Common myeloid progenitor, CD34-positive (primary cell): ENCODE measurements at regions not wholly inside any gene's neighbourhood (a gene's known extent, or its start where the extent isn't known, plus 50 kb on each side); places are given as distances from the start of the nearest gene placed in this dataset.

Experiments
- CTCF ChIA-PET: fragments of 350-600 bp; sonication (Branson Sonifier 250); formaldehyde crosslinking; loops from one replicate; lab custom pipeline; 2021; ENCODE audit warnings: antibody characterized with exemption; lab: Charles Lee
- POLR2A ChIA-PET: fragments of 350-600 bp; sonication (Branson Sonifier 250); formaldehyde crosslinking; loops from one replicate; lab custom pipeline; 2021; ENCODE audit warnings: antibody characterized with exemption; lab: Charles Lee
- DNase-seq, 3 donors: peaks; one replicate each; pipeline versions ENCODE4 v3.0.0 to v3.0.0-alpha.2; 2013
- H3K27ac ChIP-seq, 2 experiments: 1 replicate in 1 of 2; 2 replicates in 1 of 2; pipeline ENCODE4 v1.7.0; 2013; ENCODE audit warnings: inconsistent platforms in 2 of 2, low read length in 2 of 2, mild to moderate bottlenecking in 2 of 2, low read depth in 1 of 2, moderate library complexity in 1 of 2; ENCODE audit not compliant: severe bottlenecking in 2 of 2, insufficient read depth in 1 of 2, poor library complexity in 1 of 2
- H3K27me3 ChIP-seq, 5 experiments: replicated peaks in 2 of 5; 1 replicate in 3 of 5; 2 replicates in 2 of 5; pipeline versions ENCODE4 v1.6.1 to v1.7.0; 2013; ENCODE audit warnings: low read length in 4 of 5, mild to moderate bottlenecking in 2 of 5, moderate library complexity in 2 of 5, inconsistent platforms in 1 of 5; ENCODE audit not compliant: insufficient read depth in 5 of 5, control insufficient read depth in 4 of 5
- H3K36me3 ChIP-seq, 4 experiments: 1 replicate in 2 of 4; 2 replicates in 2 of 4; pipeline versions ENCODE4 v1.6.1 to v1.7.0; 2013; ENCODE audit warnings: low read length in 3 of 4, control low read depth in 1 of 4, mild to moderate bottlenecking in 1 of 4; ENCODE audit not compliant: control insufficient read depth in 4 of 4, insufficient read depth in 4 of 4
- H3K4me1 ChIP-seq, 4 experiments: 1 replicate in 3 of 4; 2 replicates in 1 of 4; pipeline versions ENCODE4 v1.6.1 to v1.7.1; 2013; ENCODE audit warnings: low read length in 3 of 4, mild to moderate bottlenecking in 3 of 4, control low read depth in 1 of 4, inconsistent platforms in 1 of 4, moderate library complexity in 1 of 4; ENCODE audit not compliant: control insufficient read depth in 4 of 4, insufficient read depth in 4 of 4; ENCODE audit errors: control extremely low read depth in 1 of 4
- H3K4me3 ChIP-seq, 7 experiments: 1 replicate in 4 of 7; 2 replicates in 3 of 7; pipeline versions ENCODE4 v1.5.1 to v1.7.0; 2013; ENCODE audit warnings: mild to moderate bottlenecking in 7 of 7, low read length in 6 of 7, moderate library complexity in 6 of 7, inconsistent platforms in 2 of 7, low read depth in 2 of 7, control low read depth in 1 of 7; ENCODE audit not compliant: insufficient read depth in 4 of 7, control insufficient read depth in 1 of 7; ENCODE audit errors: extremely low read depth in 1 of 7
- H3K9me3 ChIP-seq, 5 experiments: 1 replicate in 4 of 5; 2 replicates in 1 of 5; pipeline versions ENCODE4 v1.6.1 to v1.7.1; 2013; ENCODE audit warnings: low read length in 4 of 5, mild to moderate bottlenecking in 2 of 5, inconsistent platforms in 1 of 5, low read depth in 1 of 5, moderate library complexity in 1 of 5; ENCODE audit not compliant: control insufficient read depth in 4 of 5, insufficient read depth in 2 of 5; ENCODE audit errors: control extremely low read depth in 1 of 5
- WGBS: methylation state at CpG from one replicate; pipeline ENCODE4 v1.1.5; 2013; ENCODE audit not compliant: insufficient coverage; 5-methylcytosine and 5-hydroxymethylcytosine counted together

DNA sequence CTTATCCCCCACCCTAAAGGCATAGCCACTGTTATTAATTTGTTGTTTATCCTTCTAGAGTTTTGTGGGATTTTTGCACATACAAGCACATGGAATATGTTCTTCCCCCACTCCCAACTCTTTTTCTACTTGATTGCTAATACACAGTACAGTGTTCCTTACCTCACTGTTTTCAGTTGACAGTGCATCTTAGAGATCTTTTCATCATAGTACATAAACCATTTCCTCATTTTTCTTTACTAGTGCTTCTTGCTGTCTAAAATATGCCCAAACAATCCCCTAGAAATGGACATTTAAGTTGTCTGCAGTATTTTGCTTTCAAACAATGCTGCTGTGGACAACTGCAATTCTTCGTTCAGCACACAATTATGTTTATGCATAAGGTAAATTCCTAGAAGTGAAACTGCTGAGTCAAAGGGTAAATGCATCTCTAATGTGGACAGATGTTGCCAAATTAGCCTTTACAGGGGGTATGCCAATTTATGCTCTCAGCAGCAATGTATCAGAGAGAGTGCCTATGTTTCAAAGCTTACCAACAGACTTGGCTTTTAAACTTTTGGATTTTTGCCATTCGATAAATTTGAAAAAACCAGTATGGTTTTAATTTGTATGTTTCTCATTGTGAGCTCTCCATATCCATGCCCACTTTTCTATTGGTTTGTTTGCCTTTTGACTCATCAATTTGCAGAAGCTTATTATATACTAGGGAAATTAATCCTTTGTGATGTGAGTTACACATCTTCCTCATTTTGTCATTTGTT lies 132.6 kb downstream of the MRPS6 start:
- WGBS: 60% methylated on average over 1 of the region's 2 CpGs
- Histone ChIP-seq H3K27ac (no peak overlapping the region), H3K36me3 (no peaks in the 10 kb centered on the region), H3K27me3 (no peaks in the 10 kb centered on the region), H3K4me1 (peaks cover 11 to 22% (median 18%) of the 10 kb centered on the region in 4 experiments), H3K4me3 (no peak overlapping the region), H3K9me3 (peaks cover 0 to 2% (median 0%) of the 10 kb centered on the region in 5 experiments)
- POLR2A ChIA-PET: no interaction called here
- CTCF ChIA-PET: no interaction called here
- DNase-seq: peak in 1 of 3 donors; percentile 14

DNA sequence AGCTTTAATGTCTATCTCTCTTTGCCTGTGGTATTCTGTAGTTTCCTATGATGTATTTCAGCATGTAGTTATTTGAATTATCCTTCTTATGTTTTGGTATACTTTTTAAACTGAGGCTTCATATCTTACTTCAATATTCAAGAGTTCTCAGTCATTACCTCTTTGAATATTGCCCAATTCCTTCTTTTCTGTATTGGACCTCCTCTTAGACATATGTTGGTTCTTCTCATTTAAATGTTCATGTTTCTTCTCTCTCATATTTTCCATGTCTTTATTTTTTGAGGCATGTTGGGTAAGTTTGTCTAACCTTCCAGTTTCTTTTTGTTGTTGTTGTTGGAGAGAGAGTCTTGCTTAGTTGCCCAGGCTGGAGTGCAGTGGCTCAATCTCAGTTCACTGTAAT lies 140.6 kb downstream of the MRPS6 start:
- Histone ChIP-seq H3K9me3 (peaks cover 0 to 4% (median 0%) of the 10 kb centered on the region in 5 experiments), H3K36me3 (no peaks in the 10 kb centered on the region), H3K4me3 (no peak overlapping the region), H3K4me1 (no peaks in the 10 kb centered on the region), H3K27ac (no peak overlapping the region), H3K27me3 (no peaks in the 10 kb centered on the region)
- no peak for DNase-seq
- CTCF ChIA-PET: no interaction called here
- POLR2A ChIA-PET: no interaction called here

DNA sequence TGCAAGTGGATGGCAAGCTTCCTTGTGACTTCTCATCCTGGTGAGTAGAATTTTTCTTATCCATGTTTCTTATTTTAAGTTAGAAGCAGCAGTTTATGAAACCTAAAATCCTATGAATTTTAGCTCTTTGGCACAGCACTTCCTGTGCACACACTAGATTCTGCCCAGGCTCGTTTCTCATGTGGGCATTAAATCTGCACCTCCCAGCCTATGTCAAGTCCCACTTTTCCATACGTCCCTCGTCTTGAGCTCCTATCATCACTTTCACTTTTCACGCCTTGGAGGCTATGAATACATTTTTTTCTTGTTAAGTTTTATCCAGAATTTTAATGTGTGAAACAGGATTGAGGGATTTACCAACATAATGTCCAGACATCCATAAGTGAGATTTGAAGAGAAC lies 142.1 kb downstream of the MRPS6 start:
- POLR2A ChIA-PET: no interaction called here
- CTCF ChIA-PET: no interaction called here

DNA sequence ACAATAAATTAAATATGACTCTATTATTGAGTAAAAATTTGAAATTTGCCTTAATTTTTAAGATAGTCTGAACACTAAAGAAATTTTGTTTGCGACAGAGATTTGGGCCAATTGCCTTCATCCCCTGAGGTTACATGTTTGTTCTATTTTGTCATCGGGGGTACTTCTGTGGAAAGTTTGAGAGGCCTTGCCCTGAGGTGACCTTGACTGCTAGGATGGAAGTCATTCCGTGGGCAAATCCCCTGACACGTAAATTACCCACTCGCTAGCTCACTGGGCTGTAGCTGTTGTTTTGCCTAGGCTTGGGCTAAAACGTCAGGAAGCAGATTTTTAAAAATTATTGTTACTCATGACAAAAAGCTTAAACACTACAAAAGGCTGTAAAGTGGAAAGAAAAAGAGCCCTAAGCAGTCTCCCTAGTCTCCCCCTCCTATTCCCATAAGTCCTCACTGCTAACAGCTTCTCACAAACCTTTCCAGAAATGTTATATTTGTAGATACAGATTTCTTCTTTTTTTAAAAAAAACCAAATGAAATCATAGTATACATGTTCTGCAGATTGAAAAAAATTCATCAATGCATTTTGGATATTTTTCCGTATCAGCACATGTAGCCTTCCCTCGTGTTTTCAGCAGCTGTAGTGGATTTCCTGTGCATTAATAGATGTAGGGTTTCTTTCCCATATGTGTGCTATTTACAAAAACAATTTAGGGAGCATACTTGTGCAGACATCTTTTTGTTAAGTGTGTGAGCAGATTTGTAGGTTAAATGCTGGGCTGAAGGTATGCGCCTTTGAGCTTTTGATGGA lies 142.7 kb downstream of the MRPS6 start:
- no peaks in the 10 kb centered on the region for H3K4me1 ChIP-seq
- H3K27me3 ChIP-seq: no peaks in the 10 kb centered on the region
- no peaks in the 10 kb centered on the region for H3K36me3 ChIP-seq
- 100% methylated on average over 5 of the region's 9 CpGs for WGBS
- no peak overlapping the region for H3K4me3 ChIP-seq
- no peak overlapping the region for H3K27ac ChIP-seq
- H3K9me3 ChIP-seq: peaks cover 0 to 4% (median 0%) of the 10 kb centered on the region in 5 experiments
- no peak for DNase-seq
- POLR2A ChIA-PET: no interaction called here
- CTCF ChIA-PET: interaction anchor here (0.8 to 1.7 kb wide), 3 partner anchors 11 to 14 kb away, joined by 3 to 4 read pairs (median 3); no protein-coding TSS in a partner anchor

More for the DNA sequence above, 142.1 kb downstream of the MRPS6 start:
- Histone ChIP-seq H3K27me3 (no peaks in the 10 kb centered on the region), H3K36me3 (no peaks in the 10 kb centered on the region), H3K27ac (no peak overlapping the region), H3K4me3 (no peak overlapping the region), H3K4me1 (no peaks in the 10 kb centered on the region), H3K9me3 (peaks cover 0 to 4% (median 0%) of the 10 kb centered on the region in 5 experiments)
- no peak for DNase-seq
- WGBS: 80% methylated on average over 1 of the region's 4 CpGs

DNA sequence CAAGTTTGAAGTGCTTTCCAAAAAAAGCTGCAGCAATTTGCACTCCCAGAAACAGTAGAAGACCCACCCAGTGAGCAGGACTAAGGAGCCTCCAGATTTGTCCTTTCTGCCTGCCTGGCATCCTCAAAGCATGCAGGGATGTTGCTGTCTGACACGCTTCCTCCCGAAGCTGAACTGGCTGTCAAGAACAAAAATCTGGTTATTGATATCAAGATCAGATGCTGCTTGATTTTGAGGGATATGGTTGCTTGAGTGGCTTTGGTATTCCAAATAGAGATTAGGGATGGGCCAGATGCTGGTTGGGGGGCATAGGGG lies 143.3 kb downstream of the MRPS6 start:
- H3K36me3 ChIP-seq: no peaks in the 10 kb centered on the region
- no peak overlapping the region for H3K4me3 ChIP-seq

DNA sequence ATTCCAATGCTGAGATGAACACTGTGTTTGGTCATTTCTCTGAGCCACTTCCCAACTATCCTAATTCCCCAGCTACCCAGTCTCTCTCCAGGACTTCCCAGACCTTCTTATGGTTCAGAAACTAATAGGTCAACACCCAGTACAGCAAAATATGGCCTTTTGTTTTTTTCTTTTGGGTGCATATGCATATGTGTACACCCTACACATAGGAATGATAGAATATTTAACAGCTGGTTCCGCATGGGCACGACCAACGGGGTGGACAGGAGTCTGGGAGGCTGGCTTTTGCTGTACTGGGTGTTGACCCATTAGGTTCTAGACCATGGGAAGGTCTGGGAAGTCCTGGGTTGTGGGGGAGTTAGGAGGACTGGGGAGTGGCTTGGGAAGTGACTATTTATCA lies 143.9 kb downstream of the MRPS6 start:
- no peak for DNase-seq
- Histone ChIP-seq H3K27me3 (no peaks in the 10 kb centered on the region), H3K27ac (no peak overlapping the region), H3K4me3 (no peak overlapping the region), H3K4me1 (no peaks in the 10 kb centered on the region), H3K9me3 (peaks cover 0 to 4% (median 0%) of the 10 kb centered on the region in 5 experiments), H3K36me3 (no peaks in the 10 kb centered on the region)
- ChIA-PET CTCF (interaction anchor here (0.8 to 1.7 kb wide), 3 partner anchors 9 to 15 kb away, joined by 3 to 4 read pairs (median 3); no protein-coding TSS in a partner anchor), POLR2A (no interaction called here)
- no CpG with 5 or more reads among the region's 3 CpGs for WGBS

More for the DNA sequence above, 143.3 kb downstream of the MRPS6 start:
- H3K9me3 ChIP-seq: peaks cover 0 to 4% (median 0%) of the 10 kb centered on the region in 5 experiments
- CTCF ChIA-PET: interaction anchor here (0.8 to 1.7 kb wide), 3 partner anchors 10 to 15 kb away, joined by 3 to 4 read pairs (median 3); no protein-coding TSS in a partner anchor
- POLR2A ChIA-PET: no interaction called here
- H3K4me1 ChIP-seq: no peaks in the 10 kb centered on the region
- H3K27ac ChIP-seq: no peak overlapping the region
- no peaks in the 10 kb centered on the region for H3K27me3 ChIP-seq
- 50% methylated on average over 2 of the region's 2 CpGs for WGBS
- no peak for DNase-seq
